Fibroblast of lung (primary cell): ENCODE measurements at regions not wholly inside any gene's neighbourhood (a gene's known extent, or its start where the extent isn't known, plus 50 kb on each side); places are given as distances from the start of the nearest gene placed in this dataset.

Source experiments
- DNase-seq, 2 donors: peaks; one replicate each; pipeline versions ENCODE4 v3.0.0 to v3.0.0-alpha.2; 2010; ENCODE audit warnings: low read depth in 2 of 2
- H2AFZ ChIP-seq: 2 replicates; pipeline ENCODE4 v1.5.1; 2012; ENCODE audit warnings: low read length, control low read depth, inconsistent platforms
- H3K27ac ChIP-seq: 2 replicates; pipeline ENCODE4 v1.5.1; 2011; ENCODE audit warnings: low read length, control low read depth; ENCODE audit not compliant: insufficient read depth
- H3K27me3 ChIP-seq: 2 replicates; pipeline ENCODE4 v1.5.1; 2011; ENCODE audit warnings: mild to moderate bottlenecking, low read length; ENCODE audit not compliant: control insufficient read depth, insufficient read depth
- H3K36me3 ChIP-seq: 2 replicates; pipeline ENCODE4 v1.5.1; 2011; ENCODE audit warnings: low read length; ENCODE audit not compliant: control insufficient read depth, insufficient read depth
- H3K4me1 ChIP-seq: 2 replicates; pipeline ENCODE4 v1.5.1; 2011; ENCODE audit warnings: low read length; ENCODE audit not compliant: control insufficient read depth, insufficient read depth; ENCODE audit errors: extremely low read depth
- H3K4me2 ChIP-seq: 2 replicates; pipeline ENCODE4 v1.5.1; 2011; ENCODE audit warnings: low read length, control low read depth; ENCODE audit not compliant: insufficient read depth; ENCODE audit errors: extremely low read depth
- H3K4me3 ChIP-seq, 4 experiments: fragments of 200-600 bp in 1 of 4; sonication (generic) in 1 of 4; replicated peaks in 1 of 4; 2 replicates each; pipeline ENCODE4 v1.5.1; 2011 to 2016; ENCODE audit warnings: low read length in 4 of 4, low read depth in 3 of 4, mild to moderate bottlenecking in 3 of 4, control low read depth in 2 of 4, inconsistent platforms in 1 of 4, mixed read lengths in 1 of 4; ENCODE audit not compliant: insufficient read depth in 1 of 4; ENCODE audit errors: control extremely low read depth in 1 of 4
- H3K79me2 ChIP-seq: 2 replicates; pipeline ENCODE4 v1.5.1; 2012; ENCODE audit warnings: mild to moderate bottlenecking, low read length, inconsistent platforms; ENCODE audit not compliant: control insufficient read depth, insufficient read depth
- H3K9ac ChIP-seq: 2 replicates; pipeline ENCODE4 v1.5.1; 2011; ENCODE audit warnings: mild to moderate bottlenecking, low read length, control low read depth; ENCODE audit not compliant: insufficient read depth
- H3K9me3 ChIP-seq: 2 replicates; pipeline ENCODE4 v1.5.1; 2012; ENCODE audit warnings: low read depth, low read length; ENCODE audit not compliant: control insufficient read depth, insufficient read depth
- H4K20me1 ChIP-seq: 2 replicates; pipeline ENCODE4 v1.5.1; 2011; ENCODE audit warnings: low read length; ENCODE audit not compliant: control insufficient read depth, insufficient read depth; ENCODE audit errors: extremely low read depth
- CTCF ChIP-seq, 2 donors: IDR thresholded peaks in 1 of 2; conservative IDR thresholded peaks in 1 of 2; 1 replicate in 1 of 2; 2 replicates in 1 of 2; pipeline ENCODE4 v1.5.1; 2011 to 2012; ENCODE audit warnings: low read length in 2 of 2, control low read depth in 1 of 2, inconsistent platforms in 1 of 2, low read depth in 1 of 2, mild to moderate bottlenecking in 1 of 2
- EZH2 ChIP-seq: IDR thresholded peaks from 2 replicates; pipeline ENCODE4 v1.5.1; 2012; ENCODE audit warnings: low read length, control low read depth, mild to moderate bottlenecking; ENCODE audit errors: missing control alignments

- DNase-seq = no peak
- Histone ChIP-seq H3K4me2 (peak overlapping the region; percentile 75), H3K27ac (peak overlapping the region; percentile 72), H3K79me2 (peaks cover 40% of the 10 kb centered on the region), H3K27me3 (no peaks in the 10 kb centered on the region), H3K9me3 (no peaks in the 10 kb centered on the region), H4K20me1 (no peaks in the 10 kb centered on the region), H3K36me3 (no peaks in the 10 kb centered on the region), H3K4me3 (peak overlapping the region in 3 of 4 experiments; percentile 20 to 30 (median 23)), H3K4me1 (peaks cover 20% of the 10 kb centered on the region), H3K9ac (no peak overlapping the region), H2AFZ (no peak overlapping the region)
- TF ChIP-seq EZH2 (no peak), CTCF (conservative IDR thresholded peaks at IDR 0.05 in 1 of 2, IDR thresholded peaks at IDR 0.05 in 1 of 2; ENCODE audit: low read depth in 1 of 2, low read length in 2 of 2) (no peak)
Measured at GRCh38 chr12:24537083-24537860, 411.6 kb downstream of the BCAT1 start.

GRCh38 chr12:24535334-24536069 is 413.4 kb downstream of the BCAT1 start:
- Histone ChIP-seq H3K9me3 (no peaks in the 10 kb centered on the region), H3K27ac (peak overlapping the region; percentile 13), H3K36me3 (no peaks in the 10 kb centered on the region), H4K20me1 (no peaks in the 10 kb centered on the region), H3K9ac (no peak overlapping the region), H3K79me2 (peaks cover 31% of the 10 kb centered on the region), H3K27me3 (no peaks in the 10 kb centered on the region), H3K4me1 (peaks cover 19% of the 10 kb centered on the region), H3K4me2 (peak overlapping the region; percentile 68), H3K4me3 (no peak overlapping the region), H2AFZ (no peak overlapping the region)
- no peak for TF ChIP-seq CTCF (conservative IDR thresholded peaks at IDR 0.05 in 1 of 2, IDR thresholded peaks at IDR 0.05 in 1 of 2; ENCODE audit: low read depth in 1 of 2, low read length in 2 of 2)
- TF ChIP-seq EZH2 = no peak
- no peak for DNase-seq

- Histone ChIP-seq H3K9me3 (no peaks in the 10 kb centered on the region), H3K36me3 (no peaks in the 10 kb centered on the region), H4K20me1 (no peaks in the 10 kb centered on the region), H3K4me1 (peaks cover 17% of the 10 kb centered on the region), H3K27me3 (no peaks in the 10 kb centered on the region), H3K79me2 (peaks cover 28% of the 10 kb centered on the region), H3K27ac (peak overlapping the region; percentile 9), H3K4me2 (peak overlapping the region; percentile 68), H3K4me3 (no peak overlapping the region), H3K9ac (no peak overlapping the region), H2AFZ (no peak overlapping the region)
- no peak for DNase-seq
- TF ChIP-seq EZH2 (no peak), CTCF (conservative IDR thresholded peaks at IDR 0.05 in 1 of 2, IDR thresholded peaks at IDR 0.05 in 1 of 2; ENCODE audit: low read depth in 1 of 2, low read length in 2 of 2) (peak in 1 of 2 donors; percentile 24)
Measured at GRCh38 chr12:24534622-24535021, 414.3 kb downstream of the BCAT1 start.
